Endodermal cell (in vitro differentiated cells): ENCODE measurements at regions not wholly inside any gene's neighbourhood (a gene's known extent, or its start where the extent isn't known, plus 50 kb on each side); places are given as distances from the start of the nearest gene placed in this dataset.

ENCODE experiments used
- DNase-seq: peaks from one replicate; pipeline ENCODE4 v3.0.0-alpha.2; 2017
- H3K27ac ChIP-seq: 2 replicates; pipeline ENCODE4 v1.5.1; 2013; ENCODE audit warnings: mild to moderate bottlenecking, low read depth, low read length, moderate library complexity
- H3K27me3 ChIP-seq: 2 replicates; pipeline ENCODE4 v1.6.1; 2013; ENCODE audit warnings: mild to moderate bottlenecking, low read length, moderate library complexity; ENCODE audit not compliant: insufficient read depth, control insufficient read depth, poor library complexity, severe bottlenecking
- H3K36me3 ChIP-seq: 2 replicates; pipeline ENCODE4 v1.7.0; 2013; ENCODE audit warnings: mild to moderate bottlenecking, low read length, moderate library complexity; ENCODE audit not compliant: control insufficient read depth, insufficient read depth
- H3K4me1 ChIP-seq: one replicate; pipeline ENCODE4 v1.7.0; 2013; ENCODE audit warnings: low read length; ENCODE audit not compliant: control insufficient read depth, insufficient read depth
- H3K4me3 ChIP-seq: 2 replicates; pipeline ENCODE4 v1.5.1; 2013; ENCODE audit warnings: mild to moderate bottlenecking, low read length, moderate library complexity
- H3K9ac ChIP-seq: 2 replicates; pipeline ENCODE4 v1.6.1; 2013; ENCODE audit warnings: mild to moderate bottlenecking, low read length, moderate library complexity; ENCODE audit not compliant: poor library complexity, severe bottlenecking; ENCODE audit errors: extremely low read depth
- H3K9me3 ChIP-seq: 2 replicates; pipeline ENCODE4 v1.6.1; 2013; ENCODE audit warnings: mild to moderate bottlenecking, low read length, moderate library complexity; ENCODE audit not compliant: control insufficient read depth
- H3K27ac Mint-ChIP-seq: 2 replicates; pipeline ENCODE4 v1.8.0; 2020; ENCODE audit warnings: mixed read lengths
- H3K27me3 Mint-ChIP-seq: 2 replicates; pipeline ENCODE4 v1.8.0; 2021; ENCODE audit warnings: mild to moderate bottlenecking, mixed read lengths; ENCODE audit not compliant: insufficient read depth
- H3K36me3 Mint-ChIP-seq: 2 replicates; pipeline ENCODE4 v1.8.0; 2020; ENCODE audit warnings: low read depth, mixed read lengths
- H3K4me1 Mint-ChIP-seq: 2 replicates; pipeline ENCODE4 v1.8.0; 2020; ENCODE audit warnings: mixed read lengths
- H3K4me3 Mint-ChIP-seq: 2 replicates; pipeline ENCODE4 v1.8.0; 2020; ENCODE audit warnings: mild to moderate bottlenecking, moderate library complexity, mixed read lengths
- H3K9me3 Mint-ChIP-seq: 2 replicates; pipeline ENCODE4 v1.8.0; 2020; ENCODE audit warnings: mild to moderate bottlenecking, mixed read lengths
- WGBS, 2 experiments: methylation state at CpG; one replicate each; pipeline versions ENCODE4 v1.1.5 to v1.1.7; 2013; ENCODE audit warnings: missing lambda C conversion rate in 2 of 2, mixed read lengths in 1 of 2; ENCODE audit not compliant: insufficient coverage in 1 of 2, insufficient read length in 1 of 2; 5-methylcytosine and 5-hydroxymethylcytosine counted together
- TF ChIP-seq, protein P1 (sequence below): fragments of 200-600 bp; sonication (generic); conservative IDR thresholded peaks from 2 replicates; pipeline ENCODE4 v1.5.0; 2021; ENCODE audit warnings: antibody characterized with exemption, mild to moderate bottlenecking

DNA sequence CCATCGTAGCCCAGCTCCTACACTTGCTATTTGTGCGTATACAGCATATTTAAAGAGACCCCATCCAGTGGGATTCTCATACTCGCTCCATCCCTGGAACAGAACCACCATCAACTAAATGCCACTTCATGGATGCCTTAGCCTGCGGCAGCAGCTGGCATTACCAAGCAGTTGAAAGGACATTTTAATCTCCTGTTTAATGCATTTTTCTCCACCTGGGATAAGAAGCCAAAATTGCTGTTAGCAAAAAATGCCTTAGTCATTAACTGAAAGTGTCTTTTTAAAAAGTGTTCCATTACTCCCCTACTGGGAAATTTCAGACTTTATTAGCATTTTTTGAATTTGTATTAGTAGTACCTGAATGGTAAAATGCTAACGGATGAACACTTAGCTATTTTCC is 662.6 kb upstream of the MEF2C start:
- WGBS, 2 experiments = 88 to 96% methylated on average over 3 to 5 of the region's 5 CpGs
- TF ChIP-seq, protein P1, sequence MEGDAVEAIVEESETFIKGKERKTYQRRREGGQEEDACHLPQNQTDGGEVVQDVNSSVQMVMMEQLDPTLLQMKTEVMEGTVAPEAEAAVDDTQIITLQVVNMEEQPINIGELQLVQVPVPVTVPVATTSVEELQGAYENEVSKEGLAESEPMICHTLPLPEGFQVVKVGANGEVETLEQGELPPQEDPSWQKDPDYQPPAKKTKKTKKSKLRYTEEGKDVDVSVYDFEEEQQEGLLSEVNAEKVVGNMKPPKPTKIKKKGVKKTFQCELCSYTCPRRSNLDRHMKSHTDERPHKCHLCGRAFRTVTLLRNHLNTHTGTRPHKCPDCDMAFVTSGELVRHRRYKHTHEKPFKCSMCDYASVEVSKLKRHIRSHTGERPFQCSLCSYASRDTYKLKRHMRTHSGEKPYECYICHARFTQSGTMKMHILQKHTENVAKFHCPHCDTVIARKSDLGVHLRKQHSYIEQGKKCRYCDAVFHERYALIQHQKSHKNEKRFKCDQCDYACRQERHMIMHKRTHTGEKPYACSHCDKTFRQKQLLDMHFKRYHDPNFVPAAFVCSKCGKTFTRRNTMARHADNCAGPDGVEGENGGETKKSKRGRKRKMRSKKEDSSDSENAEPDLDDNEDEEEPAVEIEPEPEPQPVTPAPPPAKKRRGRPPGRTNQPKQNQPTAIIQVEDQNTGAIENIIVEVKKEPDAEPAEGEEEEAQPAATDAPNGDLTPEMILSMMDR = no peak
- Histone ChIP-seq H3K9me3 (no peaks in the 10 kb centered on the region), H3K9ac (no peak overlapping the region), H3K4me1 (no peaks in the 10 kb centered on the region), H3K27ac (no peak overlapping the region), H3K4me3 (no peak overlapping the region), H3K36me3 (no peaks in the 10 kb centered on the region), H3K27me3 (no peaks in the 10 kb centered on the region)
- DNase-seq = no peak
- no peaks in the 10 kb centered on the region for H3K4me1 Mint-ChIP-seq
- H3K4me3 Mint-ChIP-seq = no peak overlapping the region
- no peak overlapping the region for H3K27ac Mint-ChIP-seq
- no peaks in the 10 kb centered on the region for H3K9me3 Mint-ChIP-seq
- H3K27me3 Mint-ChIP-seq = no peaks in the 10 kb centered on the region
- no peaks in the 10 kb centered on the region for H3K36me3 Mint-ChIP-seq

DNA sequence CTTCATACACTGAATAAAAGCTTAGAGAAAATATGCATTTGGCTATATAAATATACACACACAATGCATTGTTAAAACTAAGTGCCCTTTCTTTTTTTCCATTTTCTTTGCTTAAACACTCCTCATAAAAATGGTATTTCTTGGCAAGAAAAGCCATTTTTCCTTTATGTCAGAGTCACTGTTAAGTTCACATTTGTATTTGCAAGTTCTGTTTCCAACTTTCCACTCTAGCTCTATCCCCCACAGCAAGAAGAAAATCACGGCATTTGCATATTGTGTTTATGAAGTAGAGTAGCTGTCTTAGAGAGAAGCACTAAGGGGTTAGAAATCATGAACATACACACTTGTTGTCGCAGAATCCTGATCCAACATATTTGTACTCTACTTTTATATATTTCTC is 662.1 kb upstream of the MEF2C start:
- no peaks in the 10 kb centered on the region for H3K4me1 ChIP-seq
- H3K9ac ChIP-seq = no peak overlapping the region
- H3K9me3 ChIP-seq = no peaks in the 10 kb centered on the region
- no peak overlapping the region for H3K27ac ChIP-seq
- Mint-ChIP-seq H3K27ac (no peak overlapping the region), H3K36me3 (no peaks in the 10 kb centered on the region), H3K27me3 (no peaks in the 10 kb centered on the region), H3K4me1 (no peaks in the 10 kb centered on the region), H3K4me3 (no peak overlapping the region), H3K9me3 (no peaks in the 10 kb centered on the region)
- no peaks in the 10 kb centered on the region for H3K27me3 ChIP-seq
- H3K36me3 ChIP-seq = no peaks in the 10 kb centered on the region
- TF ChIP-seq, protein P1 = no peak
- 89% methylated on average over 2 of the region's 2 CpGs; no CpG with 5 or more reads in 1 of the 2 experiments for WGBS, 2 experiments
- DNase-seq = no peak
- no peak overlapping the region for H3K4me3 ChIP-seq

DNA sequence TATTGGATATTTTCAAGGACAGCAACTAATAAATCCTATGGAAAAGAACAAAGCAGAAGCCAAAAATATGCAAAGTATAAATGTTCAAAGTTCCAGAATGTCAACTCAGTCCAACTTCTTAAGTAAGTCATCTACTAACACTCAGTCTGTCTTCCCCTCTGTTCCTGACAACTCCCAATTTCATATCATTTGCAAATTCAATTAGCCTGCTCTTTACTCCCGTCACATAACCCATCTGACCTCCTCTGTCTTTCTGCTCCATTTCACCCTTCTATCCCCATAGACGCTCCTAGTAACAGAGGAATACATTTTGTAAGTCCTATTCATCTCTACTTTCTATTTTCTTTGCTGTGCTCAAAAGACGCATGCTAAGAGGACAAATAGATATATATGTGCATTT is 659.8 kb upstream of the MEF2C start:
- no peaks in the 10 kb centered on the region for H3K27me3 ChIP-seq
- H3K27ac Mint-ChIP-seq = no peak overlapping the region
- no peak overlapping the region for H3K9ac ChIP-seq
- no peak overlapping the region for H3K4me3 ChIP-seq
- no peaks in the 10 kb centered on the region for H3K9me3 ChIP-seq
- H3K27me3 Mint-ChIP-seq = no peaks in the 10 kb centered on the region
- H3K9me3 Mint-ChIP-seq = no peaks in the 10 kb centered on the region
- no peaks in the 10 kb centered on the region for H3K36me3 ChIP-seq
- H3K4me3 Mint-ChIP-seq = no peak overlapping the region
- no peak for DNase-seq
- TF ChIP-seq, protein P1 = no peak
- H3K4me1 Mint-ChIP-seq = no peaks in the 10 kb centered on the region
- 50 to 87% methylated on average over 1 to 2 of the region's 3 CpGs for WGBS, 2 experiments
- no peaks in the 10 kb centered on the region for H3K36me3 Mint-ChIP-seq
- H3K27ac ChIP-seq = no peak overlapping the region
- H3K4me1 ChIP-seq = no peaks in the 10 kb centered on the region
